ENCODE measurements at regions not wholly inside any gene's neighbourhood (a gene's known extent, or its start where the extent isn't known, plus 50 kb on each side); places are given as distances from the start of the nearest gene placed in this dataset.

GRCh38 chr1:115492880-115493279, 148.9 kb upstream of the VANGL1 start:
- no peak for TF ChIP-seq CTCF (IDR thresholded peaks at IDR 0.05 in 4 of 5, conservative IDR thresholded peaks at IDR 0.05 in 1 of 5)
- no peak for TF ChIP-seq POLR2A (IDR thresholded peaks at IDR 0.05)

All from gastrocnemius medialis (tissue), 4 donors.